Astrocyte (in vitro differentiated cells and primary cell): ENCODE measurements at regions not wholly inside any gene's neighbourhood (a gene's known extent, or its start where the extent isn't known, plus 50 kb on each side); places are given as distances from the start of the nearest gene placed in this dataset.

Experiments used
- CTCF ChIP-seq: IDR thresholded peaks from 2 replicates; pipeline ENCODE4 v1.5.1; 2011; ENCODE audit warnings: low read depth, mild to moderate bottlenecking, inconsistent platforms, low read length, moderate library complexity; ENCODE audit not compliant: insufficient read depth
- EZH2 ChIP-seq: IDR thresholded peaks from 2 replicates; pipeline ENCODE4 v1.6.1; 2012; ENCODE audit warnings: mild to moderate bottlenecking, low read length, inconsistent platforms; ENCODE audit not compliant: insufficient read depth

GRCh38 chr5:61600123-61600444 is 268.0 kb downstream of the ZSWIM6 start:
- TF ChIP-seq CTCF (no peak), EZH2 (no peak)
